ENCODE measurements at regions not wholly inside any gene's neighbourhood (a gene's known extent, or its start where the extent isn't known, plus 50 kb on each side); places are given as distances from the start of the nearest gene placed in this dataset.

DNA sequence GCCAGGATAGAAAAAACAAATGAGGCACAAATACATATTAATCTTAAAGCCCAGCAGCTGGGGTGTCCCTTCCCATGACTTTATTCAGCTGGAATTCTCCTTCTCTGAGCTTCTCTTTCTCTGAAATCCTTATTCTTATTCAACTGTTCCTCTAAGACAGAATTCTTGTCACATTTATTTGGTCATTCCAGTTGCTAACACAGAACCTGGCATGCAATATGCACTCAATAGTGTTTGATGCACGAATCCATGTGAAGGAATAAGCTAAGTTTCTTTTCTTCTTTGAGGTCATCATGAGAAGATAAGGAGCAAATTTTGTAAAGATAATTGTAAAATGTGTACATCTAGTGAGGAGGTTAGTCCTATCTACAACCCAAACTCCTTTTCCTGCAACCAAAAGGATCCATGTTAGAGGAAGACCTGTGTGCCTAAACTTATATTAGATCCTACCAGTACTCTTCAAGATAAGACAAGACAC is 154.2 kb upstream of the KCNMB2 start:
- no peak for TF ChIP-seq POLR2A (IDR thresholded peaks at IDR 0.05)
- TF ChIP-seq, protein P1, sequence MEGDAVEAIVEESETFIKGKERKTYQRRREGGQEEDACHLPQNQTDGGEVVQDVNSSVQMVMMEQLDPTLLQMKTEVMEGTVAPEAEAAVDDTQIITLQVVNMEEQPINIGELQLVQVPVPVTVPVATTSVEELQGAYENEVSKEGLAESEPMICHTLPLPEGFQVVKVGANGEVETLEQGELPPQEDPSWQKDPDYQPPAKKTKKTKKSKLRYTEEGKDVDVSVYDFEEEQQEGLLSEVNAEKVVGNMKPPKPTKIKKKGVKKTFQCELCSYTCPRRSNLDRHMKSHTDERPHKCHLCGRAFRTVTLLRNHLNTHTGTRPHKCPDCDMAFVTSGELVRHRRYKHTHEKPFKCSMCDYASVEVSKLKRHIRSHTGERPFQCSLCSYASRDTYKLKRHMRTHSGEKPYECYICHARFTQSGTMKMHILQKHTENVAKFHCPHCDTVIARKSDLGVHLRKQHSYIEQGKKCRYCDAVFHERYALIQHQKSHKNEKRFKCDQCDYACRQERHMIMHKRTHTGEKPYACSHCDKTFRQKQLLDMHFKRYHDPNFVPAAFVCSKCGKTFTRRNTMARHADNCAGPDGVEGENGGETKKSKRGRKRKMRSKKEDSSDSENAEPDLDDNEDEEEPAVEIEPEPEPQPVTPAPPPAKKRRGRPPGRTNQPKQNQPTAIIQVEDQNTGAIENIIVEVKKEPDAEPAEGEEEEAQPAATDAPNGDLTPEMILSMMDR (IDR thresholded peaks at IDR 0.05): no peak

All from testis (tissue), 2 donors.